GM12891 (cell line): ENCODE measurements at regions not wholly inside any gene's neighbourhood (a gene's known extent, or its start where the extent isn't known, plus 50 kb on each side); places are given as distances from the start of the nearest gene placed in this dataset.

Experiments used
- DNase-seq: peaks from one replicate; pipeline ENCODE4 v3.0.0; 2011; ENCODE audit warnings: low spot score; ENCODE audit not compliant: insufficient read length
- FAIRE-seq: peaks from 2 replicates; lab custom pipeline; 2011; peaks lifted over from hg19 to GRCh38; lab: Jason Lieb, UNC
- PAX5 ChIP-seq: IDR thresholded peaks from 2 replicates; pipeline ENCODE4 v1.6.1; 2011; ENCODE audit warnings: low read length, moderate library complexity, mild to moderate bottlenecking; ENCODE audit not compliant: insufficient read depth, severe bottlenecking
- POLR2A ChIP-seq: IDR thresholded peaks from 2 replicates; pipeline ENCODE4 v1.6.1; 2011; ENCODE audit warnings: low read depth, low read length, control low read depth
- POLR2AphosphoS5 ChIP-seq: IDR thresholded peaks from 2 replicates; pipeline ENCODE4 v1.6.1; 2011; ENCODE audit warnings: low read depth, low read length, control low read depth
- POU2F2 ChIP-seq: IDR thresholded peaks from 2 replicates; pipeline ENCODE4 v1.6.1; 2011; ENCODE audit warnings: low read depth, mild to moderate bottlenecking, control low read depth, low read length, moderate library complexity
- SPI1 ChIP-seq: IDR thresholded peaks from 2 replicates; pipeline ENCODE4 v1.6.1; 2011; ENCODE audit warnings: low read depth, low read length, control low read depth
- TAF1 ChIP-seq: IDR thresholded peaks from 2 replicates; pipeline ENCODE4 v1.6.1; 2011; ENCODE audit warnings: low read depth, low read length, control low read depth

- DNase-seq (no peak), FAIRE-seq (no peak)
- TF ChIP-seq POLR2AphosphoS5 (no peak), PAX5 (no peak), TAF1 (no peak), POU2F2 (no peak), POLR2A (no peak), SPI1 (no peak)
Observed at GRCh38 chr1:81230983-81231728, 569.6 kb upstream of the ADGRL2 start.

- DNase-seq, result no peak
- TF ChIP-seq SPI1, result no peak
- TF ChIP-seq POLR2A, result no peak
- no peak for TF ChIP-seq TAF1
- no peak for FAIRE-seq
Observed at GRCh38 chr1:81228926-81229325, 571.8 kb upstream of the ADGRL2 start.

GRCh38 chr1:81226603-81226928, 574.2 kb upstream of the ADGRL2 start:
- DNase-seq, result no peak
- no peak for TF ChIP-seq TAF1
- no peak for TF ChIP-seq POLR2A
- no peak for TF ChIP-seq PAX5
- no peak for TF ChIP-seq POLR2AphosphoS5
- no peak for TF ChIP-seq SPI1
- no peak for TF ChIP-seq POU2F2
- no peak for FAIRE-seq

- FAIRE-seq (no peak), DNase-seq (no peak)
- TF ChIP-seq PAX5 (no peak), SPI1 (no peak), POU2F2 (no peak), POLR2A (no peak), POLR2AphosphoS5 (no peak), TAF1 (no peak)
Observed at GRCh38 chr1:81225789-81226602, 574.7 kb upstream of the ADGRL2 start.

GRCh38 chr1:81224222-81224621, 576.5 kb upstream of the ADGRL2 start:
- TF ChIP-seq POU2F2 (no peak), SPI1 (no peak), PAX5 (no peak), TAF1 (no peak), POLR2AphosphoS5 (no peak)
- FAIRE-seq (no peak), DNase-seq (no peak)

- FAIRE-seq, result no peak
- TF ChIP-seq PAX5 (no peak), SPI1 (no peak), POU2F2 (no peak), POLR2A (no peak), POLR2AphosphoS5 (no peak), TAF1 (no peak)
- no peak for DNase-seq
Observed at GRCh38 chr1:81221564-81221963, 579.2 kb upstream of the ADGRL2 start.

GRCh38 chr1:81220614-81221071, 580.1 kb upstream of the ADGRL2 start:
- no peak for TF ChIP-seq POLR2AphosphoS5
- no peak for TF ChIP-seq POLR2A
- TF ChIP-seq PAX5, result no peak
- no peak for TF ChIP-seq SPI1
- TF ChIP-seq POU2F2, result no peak
- no peak for TF ChIP-seq TAF1
- DNase-seq, result no peak

GRCh38 chr1:81217058-81217457, 583.7 kb upstream of the ADGRL2 start:
- TF ChIP-seq TAF1, result no peak
- TF ChIP-seq PAX5, result no peak
- TF ChIP-seq SPI1, result no peak
- TF ChIP-seq POU2F2, result no peak
- TF ChIP-seq POLR2A, result no peak
- TF ChIP-seq POLR2AphosphoS5, result no peak
- FAIRE-seq, result no peak
- no peak for DNase-seq

More at GRCh38 chr1:81220614-81221071, 580.1 kb upstream of the ADGRL2 start:
- FAIRE-seq, result no peak

GRCh38 chr1:81213279-81213678, 587.5 kb upstream of the ADGRL2 start:
- TF ChIP-seq POLR2A, result no peak
- TF ChIP-seq POLR2AphosphoS5, result no peak
- no peak for TF ChIP-seq POU2F2
- no peak for TF ChIP-seq PAX5
- FAIRE-seq (no peak), DNase-seq (no peak)

GRCh38 chr1:81209461-81209860, 591.3 kb upstream of the ADGRL2 start:
- FAIRE-seq (no peak), DNase-seq (no peak)
- no peak for TF ChIP-seq POLR2A
- TF ChIP-seq POU2F2, result no peak
- no peak for TF ChIP-seq PAX5
- no peak for TF ChIP-seq POLR2AphosphoS5
- no peak for TF ChIP-seq SPI1
- TF ChIP-seq TAF1, result no peak
